OCI-LY3 (cell line): ENCODE measurements at regions not wholly inside any gene's neighbourhood (a gene's known extent, or its start where the extent isn't known, plus 50 kb on each side); places are given as distances from the start of the nearest gene placed in this dataset.

Experiments used
- H2AFZ ChIP-seq: fragments of 200-600, 300-600 bp; shearing (Covaris generic); 2 replicates; pipeline ENCODE4 v1.6.0; 2014; ENCODE audit warnings: antibody characterized with exemption, low read depth, low read length
- H3K27ac ChIP-seq: fragments of 200-600, 300-600 bp; sonication (generic); 2 replicates; pipeline ENCODE4 v1.5.1; 2014; ENCODE audit warnings: mild to moderate bottlenecking, low read length, moderate library complexity, mixed read lengths
- H3K27me3 ChIP-seq: fragments of 200-600, 300-600 bp; sonication (generic); 2 replicates; pipeline ENCODE4 v1.6.1; 2014; ENCODE audit warnings: low read depth, low read length, mixed read lengths
- H3K36me3 ChIP-seq: fragments of 200-600, 300-600 bp; sonication (generic); replicated peaks from 2 replicates; pipeline ENCODE3; 2014; ENCODE audit warnings: low read depth, low read length, mixed read lengths
- H3K4me1 ChIP-seq: fragments of 300-600, 200-600 bp; sonication (generic); 2 replicates; pipeline ENCODE4 v1.6.1; 2014; ENCODE audit warnings: low read length, mixed read lengths
- H3K4me2 ChIP-seq: fragments of 200-600, 300-600 bp; sonication (generic); 2 replicates; pipeline ENCODE4 v1.6.1; 2014; ENCODE audit warnings: low read length, mixed read lengths
- H3K4me3 ChIP-seq: fragments of 300-600, 200-600 bp; sonication (generic); 2 replicates; pipeline ENCODE4 v1.5.1; 2014; ENCODE audit warnings: antibody characterized with exemption, mild to moderate bottlenecking, low read length, moderate library complexity
- H3K79me2 ChIP-seq: fragments of 300-600, 200-600 bp; shearing (Covaris generic); 2 replicates; pipeline ENCODE4 v1.6.1; 2014; ENCODE audit warnings: mild to moderate bottlenecking, low read length, mixed read lengths
- H3K9ac ChIP-seq: fragments of 300-600, 200-600 bp; shearing (Covaris generic); 2 replicates; pipeline ENCODE4 v1.6.0; 2014; ENCODE audit warnings: mild to moderate bottlenecking, low read length, moderate library complexity
- H3K9me3 ChIP-seq: fragments of 200-600, 300-600 bp; shearing (Covaris generic); 2 replicates; pipeline ENCODE4 v1.6.1; 2014; ENCODE audit warnings: low read length, mixed read lengths; ENCODE audit not compliant: insufficient read depth
- H4K20me1 ChIP-seq: fragments of 200-600, 300-600 bp; sonication (generic); 2 replicates; pipeline ENCODE4 v1.6.1; 2016; ENCODE audit warnings: low read length, mixed read lengths; ENCODE audit not compliant: insufficient read depth
- CTCF ChIP-seq: fragments of 200-600, 300-600 bp; sonication (generic); IDR thresholded peaks from 2 replicates; pipeline ENCODE4 v1.5.1; 2014; ENCODE audit warnings: antibody characterized with exemption, low read length, low read depth
- EZH2phosphoT487 ChIP-seq: fragments of 200-600 bp; shearing (Covaris generic); IDR thresholded peaks from 2 replicates; pipeline ENCODE4 v1.6.1; 2018; ENCODE audit warnings: antibody characterized with exemption, mixed run types, low read depth

DNA sequence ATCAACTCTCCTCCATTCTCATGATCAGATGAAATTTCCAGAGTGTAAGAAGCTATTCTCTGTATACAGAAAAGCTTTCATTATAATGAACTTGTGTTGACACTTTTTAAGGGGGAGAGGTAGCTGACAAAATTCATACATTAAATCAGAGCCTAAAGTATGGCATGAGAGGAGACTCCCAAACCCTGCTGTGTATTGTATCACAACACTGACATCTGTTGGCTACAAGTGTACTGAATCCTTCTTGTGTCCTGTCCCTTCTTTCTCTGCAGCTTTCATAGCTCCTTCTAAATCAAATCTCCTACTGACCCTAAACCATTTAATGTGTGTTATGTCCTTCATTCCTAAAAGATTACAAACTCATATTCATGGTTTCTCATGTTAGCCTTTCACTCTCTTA is 70.9 kb downstream of the GCC1 start:
- Histone ChIP-seq H3K9ac (no peak overlapping the region), H3K4me3 (no peak overlapping the region), H3K9me3 (no peaks in the 10 kb centered on the region), H4K20me1 (no peaks in the 10 kb centered on the region), H3K4me1 (no peaks in the 10 kb centered on the region), H3K27ac (no peak overlapping the region), H3K36me3 (no peaks in the 10 kb centered on the region), H3K27me3 (peaks cover 27% of the 10 kb centered on the region), H3K4me2 (no peak overlapping the region), H3K79me2 (no peaks in the 10 kb centered on the region), H2AFZ (no peak overlapping the region)
- peak; percentile 48 for TF ChIP-seq CTCF
- TF ChIP-seq EZH2phosphoT487: no peak

DNA sequence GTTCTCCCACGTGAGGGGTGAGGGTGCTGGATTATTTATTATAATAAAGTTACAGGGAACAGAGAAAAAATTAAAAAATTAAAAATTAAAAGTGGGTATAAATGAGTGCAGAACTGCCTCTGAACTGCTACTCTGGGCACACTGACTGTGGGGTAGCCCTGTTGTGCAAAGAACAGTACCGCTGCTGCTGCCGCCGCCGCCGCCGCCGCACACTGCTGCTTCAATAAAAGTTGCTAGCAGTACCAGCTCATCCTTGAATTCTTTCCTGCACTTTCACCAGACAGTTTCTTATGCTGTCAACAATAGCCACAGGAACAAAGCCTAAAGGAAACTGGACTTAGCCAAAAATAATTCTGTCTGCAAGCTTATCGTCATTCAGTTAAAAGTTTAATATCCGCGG is 72.1 kb downstream of the GCC1 start:
- no peak for TF ChIP-seq CTCF
- no peak for TF ChIP-seq EZH2phosphoT487
- H3K36me3 ChIP-seq: no peaks in the 10 kb centered on the region
- no peak overlapping the region for H3K27ac ChIP-seq
- H3K4me1 ChIP-seq: no peaks in the 10 kb centered on the region
- H2AFZ ChIP-seq: no peak overlapping the region
- H3K4me2 ChIP-seq: no peak overlapping the region
- no peak overlapping the region for H3K9ac ChIP-seq
- no peaks in the 10 kb centered on the region for H3K79me2 ChIP-seq
- no peaks in the 10 kb centered on the region for H3K9me3 ChIP-seq
- no peak overlapping the region for H3K4me3 ChIP-seq
- H3K27me3 ChIP-seq: peaks cover 30% of the 10 kb centered on the region
- H4K20me1 ChIP-seq: no peaks in the 10 kb centered on the region

DNA sequence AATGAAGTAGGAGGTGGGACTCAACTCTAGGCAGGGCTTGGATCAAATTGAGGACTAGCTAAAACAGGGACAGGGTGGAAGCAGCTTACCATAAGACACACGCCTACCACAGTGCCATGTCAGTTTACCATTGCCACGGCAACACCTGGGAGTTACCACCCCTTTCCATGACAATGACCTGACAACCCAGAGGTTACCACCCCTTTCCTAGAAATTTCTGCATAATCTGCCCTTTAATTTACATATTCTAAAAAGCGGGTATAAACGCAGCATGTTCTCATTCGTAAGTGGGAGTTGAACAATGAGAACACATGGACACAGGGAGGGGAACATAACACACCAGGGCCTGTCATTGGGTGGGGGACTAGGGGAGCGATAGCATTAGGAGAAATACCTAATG is 72.7 kb downstream of the GCC1 start:
- no peaks in the 10 kb centered on the region for H3K9me3 ChIP-seq
- no peak overlapping the region for H3K4me2 ChIP-seq
- no peak overlapping the region for H3K9ac ChIP-seq
- H2AFZ ChIP-seq: no peak overlapping the region
- TF ChIP-seq CTCF: no peak
- TF ChIP-seq EZH2phosphoT487: no peak
- H3K36me3 ChIP-seq: no peaks in the 10 kb centered on the region
- H3K4me3 ChIP-seq: no peak overlapping the region
- H3K4me1 ChIP-seq: no peaks in the 10 kb centered on the region
- no peaks in the 10 kb centered on the region for H4K20me1 ChIP-seq
- H3K27ac ChIP-seq: no peak overlapping the region
- H3K79me2 ChIP-seq: no peaks in the 10 kb centered on the region
- peaks cover 33% of the 10 kb centered on the region for H3K27me3 ChIP-seq

DNA sequence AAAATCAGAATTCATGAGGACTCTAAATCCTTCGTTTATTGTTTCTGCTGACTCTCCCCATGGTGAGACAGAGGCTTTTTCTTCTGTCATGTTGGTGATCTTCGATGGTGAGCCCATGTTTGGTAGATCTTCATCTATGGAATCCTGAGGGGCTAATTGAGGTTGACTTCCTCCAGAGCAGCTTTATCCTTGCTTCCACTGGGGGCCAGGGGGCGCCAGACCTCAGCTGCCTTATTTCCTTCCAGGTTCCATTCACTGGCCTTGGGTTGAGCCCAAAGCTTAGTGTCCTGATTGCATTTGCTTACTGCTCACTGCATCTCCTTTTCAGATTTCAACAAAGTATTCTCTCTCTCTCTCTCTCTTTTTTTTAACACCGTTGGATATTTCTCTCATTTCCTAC is 80.7 kb downstream of the GCC1 start:
- Histone ChIP-seq H3K27me3 (peaks cover 14% of the 10 kb centered on the region; the same call in 1 of the 2 replicates), H3K4me3 (no peak overlapping the region), H3K79me2 (no peaks in the 10 kb centered on the region), H4K20me1 (no peaks in the 10 kb centered on the region), H3K4me1 (no peaks in the 10 kb centered on the region), H3K36me3 (no peaks in the 10 kb centered on the region), H3K4me2 (no peak overlapping the region), H3K9me3 (no peaks in the 10 kb centered on the region), H3K9ac (no peak overlapping the region), H2AFZ (no peak overlapping the region), H3K27ac (no peak overlapping the region)
- no peak for TF ChIP-seq EZH2phosphoT487
- TF ChIP-seq CTCF: peak; percentile 46
